T-helper 1 cell (primary cell): ENCODE measurements at regions not wholly inside any gene's neighbourhood (a gene's known extent, or its start where the extent isn't known, plus 50 kb on each side); places are given as distances from the start of the nearest gene placed in this dataset.
A peak's percentile ranks its signal among the peaks of the same experiment; 100 is the strongest.

Experiments used
- DNase-seq, 5 donors: peaks; one replicate each; pipeline ENCODE4 v3.0.0-alpha.2; 2012 to 2020

DNA sequence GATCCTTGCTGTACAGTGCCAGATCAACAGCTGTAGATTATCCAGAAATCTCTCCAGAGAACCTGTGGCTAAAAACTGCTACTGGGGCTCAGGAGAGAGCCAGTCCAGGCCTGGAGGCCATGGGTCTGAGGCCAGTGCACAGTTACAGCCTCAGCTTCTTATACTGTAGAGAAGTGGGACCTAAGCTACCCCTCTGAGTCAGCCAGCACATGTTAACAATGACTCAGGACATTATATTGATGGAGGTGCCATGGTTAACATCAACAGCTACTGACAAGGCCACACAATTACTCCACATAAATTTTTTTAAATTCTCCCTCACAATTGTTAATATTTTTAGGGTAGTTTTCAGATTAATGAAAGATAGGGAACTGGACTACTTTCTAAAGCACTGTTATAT is 138.5 kb downstream of the RBM26 start:
- DNase-seq, result no peak

DNA sequence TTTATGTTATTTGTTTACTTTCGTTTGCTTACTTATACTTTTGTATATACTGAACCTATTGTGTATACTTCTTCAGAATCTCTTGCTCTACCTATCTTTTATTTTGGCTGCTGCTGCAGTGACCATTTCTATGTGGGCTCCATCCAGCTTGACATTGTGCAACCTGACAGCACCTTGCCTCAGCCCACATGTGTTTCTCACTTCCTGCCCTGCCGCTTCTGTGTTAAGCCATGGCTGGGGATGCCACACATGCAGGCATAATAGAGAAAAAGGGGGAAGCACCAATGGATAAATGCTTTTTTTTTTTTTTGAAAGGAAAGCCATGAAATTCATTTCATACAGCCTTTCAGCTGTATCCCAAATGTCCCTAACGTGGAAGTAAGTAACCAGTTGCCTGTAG is 147.6 kb downstream of the RBM26 start:
- DNase-seq, result peak in 1 of 5 donors; percentile 25

DNA sequence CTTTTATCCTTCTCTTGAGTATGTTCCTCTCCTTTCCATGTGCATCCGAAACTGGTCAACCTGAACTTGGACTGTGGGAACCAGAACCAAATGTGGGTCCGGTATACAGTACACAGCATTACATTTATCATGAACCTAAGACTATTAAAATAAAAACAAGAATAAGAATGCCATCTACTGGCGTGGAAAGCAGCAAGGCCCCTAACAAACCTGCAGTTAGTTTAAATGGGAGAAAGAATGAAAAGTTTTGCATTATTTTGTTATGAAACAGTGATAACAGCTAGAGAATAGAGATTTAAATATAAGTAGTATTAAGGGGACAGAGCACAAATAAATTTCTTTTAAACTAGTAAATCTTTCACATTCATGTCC is 159.5 kb downstream of the RBM26 start:
- no peak for DNase-seq

DNA sequence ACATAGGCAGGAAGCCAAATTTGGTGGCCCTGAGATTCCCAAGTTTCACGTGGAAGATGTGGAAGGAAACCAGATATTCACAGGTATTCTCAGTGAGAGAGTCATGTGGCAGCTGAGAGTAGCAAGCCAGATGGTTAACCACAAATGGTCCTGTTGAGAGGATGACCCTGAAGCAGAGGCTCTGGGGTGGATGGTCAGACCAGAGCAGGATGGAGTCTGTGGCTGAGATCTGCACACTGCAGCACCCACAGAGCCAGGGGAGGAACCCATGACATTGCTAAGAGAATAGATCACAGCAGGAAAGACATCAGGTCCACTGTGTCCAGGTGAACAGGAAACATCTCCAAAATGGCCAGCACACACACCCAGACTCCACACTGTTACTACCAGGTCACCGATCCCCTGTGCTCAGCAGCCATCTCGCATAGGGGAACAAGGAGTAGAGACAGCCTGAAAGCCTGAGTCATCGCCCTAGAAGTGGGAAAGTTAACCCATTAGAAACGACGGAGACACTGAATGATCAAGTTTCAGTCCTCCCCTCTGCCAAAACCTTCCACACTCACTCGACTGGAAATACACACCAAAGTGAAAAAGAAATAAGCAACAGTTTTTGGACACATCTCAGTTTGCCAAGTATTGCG is 160.0 kb downstream of the RBM26 start:
- DNase-seq, result no peak

GRCh38 chr13:79241697-79242096 is 164.4 kb downstream of the RBM26 start:
- DNase-seq, result no peak

GRCh38 chr13:79237981-79238380 is 168.1 kb downstream of the RBM26 start:
- no peak for DNase-seq

GRCh38 chr13:79231887-79232286 is 174.2 kb downstream of the RBM26 start:
- DNase-seq, result no peak

DNA sequence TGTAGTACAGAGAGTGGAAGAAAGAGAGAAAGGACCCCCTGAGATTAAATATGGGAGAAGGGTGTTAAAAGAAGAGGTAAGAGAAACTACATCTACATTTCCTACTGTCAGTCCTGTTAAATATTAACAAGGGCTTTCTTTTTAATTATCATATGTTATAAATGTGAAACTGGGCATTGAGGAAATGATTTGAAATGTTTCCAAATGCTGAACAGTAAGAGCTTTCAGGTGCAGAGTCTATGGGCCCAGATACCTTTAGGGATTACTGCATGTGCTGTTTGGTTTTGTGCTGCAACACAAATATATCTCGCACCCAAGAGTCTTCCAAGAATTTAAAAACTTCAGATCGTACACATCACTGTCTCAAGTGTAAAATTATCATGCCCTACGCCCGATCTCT is 176.3 kb downstream of the RBM26 start:
- no peak for DNase-seq

GRCh38 chr13:79228972-79229371 is 177.1 kb downstream of the RBM26 start:
- no peak for DNase-seq

- DNase-seq, result no peak
Measured at GRCh38 chr13:79227418-79227817, 178.6 kb downstream of the RBM26 start.

- no peak for DNase-seq
Measured at GRCh38 chr13:79226938-79227337, 179.1 kb downstream of the RBM26 start.

GRCh38 chr13:79226250-79226649 is 179.8 kb downstream of the RBM26 start:
- no peak for DNase-seq

- DNase-seq, result no peak
Measured at GRCh38 chr13:79225487-79226232, 180.4 kb downstream of the RBM26 start.

DNA sequence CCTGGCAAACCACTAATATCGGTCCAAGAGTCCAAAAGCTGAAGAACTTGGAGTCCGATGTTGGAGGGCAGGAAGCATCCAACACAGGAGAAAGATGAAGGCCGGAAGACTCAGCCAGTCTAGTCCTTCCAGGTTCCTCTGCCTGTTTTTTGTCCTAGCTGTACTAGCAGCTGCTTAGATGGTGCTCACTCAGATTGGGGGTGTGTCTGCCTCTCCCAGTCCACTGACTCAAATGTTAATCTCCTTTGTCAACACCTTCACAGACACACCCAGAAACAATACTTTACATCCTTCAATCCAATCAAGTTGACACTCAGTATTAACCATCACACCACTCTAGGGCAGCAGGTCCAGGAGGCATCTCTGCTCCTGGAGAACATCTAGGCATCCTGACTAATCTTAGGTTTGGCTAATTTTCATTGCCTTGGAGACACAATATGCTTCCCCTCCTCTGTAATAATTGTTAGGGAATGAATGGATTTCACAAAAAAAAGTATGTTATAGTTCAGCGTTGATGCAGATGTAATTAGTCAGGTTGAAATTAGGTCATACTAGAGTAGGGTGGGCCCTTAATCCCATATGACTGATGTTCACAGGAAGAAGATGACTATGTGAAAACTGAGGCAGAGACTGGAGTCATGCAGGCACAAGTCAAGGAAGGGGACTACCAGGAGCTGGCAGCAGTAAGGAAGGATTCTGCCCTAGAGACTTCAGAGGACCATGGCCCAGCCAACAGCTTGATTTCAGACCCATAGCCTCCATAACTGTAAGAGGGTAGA is 183.4 kb downstream of the RBM26 start:
- DNase-seq, result no peak

DNA sequence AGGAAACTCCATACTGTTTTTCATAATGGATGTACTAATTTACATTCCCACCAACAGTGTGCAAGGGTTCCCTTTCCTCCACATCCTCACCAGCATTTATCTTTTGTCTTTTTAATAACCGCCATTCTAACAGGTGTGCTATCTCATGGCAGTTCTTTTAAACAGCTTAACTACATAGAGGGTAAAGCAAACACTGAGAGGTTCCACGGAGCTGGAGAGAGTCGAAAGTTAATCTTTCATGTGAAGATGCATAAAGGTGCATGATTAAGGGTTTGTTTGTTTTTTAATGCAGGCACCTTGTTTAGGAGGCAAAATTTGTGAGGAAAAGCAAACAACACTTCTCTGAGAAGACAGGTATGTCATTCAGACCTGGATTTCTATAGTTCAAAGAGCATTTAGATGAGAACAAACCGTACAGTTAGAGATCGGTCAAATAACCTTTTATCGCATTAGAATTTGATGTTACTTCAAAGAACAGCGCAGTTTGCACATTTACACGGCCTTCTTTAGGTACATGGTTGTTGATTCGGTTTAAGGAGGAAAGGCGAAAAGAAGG is 193.9 kb downstream of the RBM26 start:
- no peak for DNase-seq

DNA sequence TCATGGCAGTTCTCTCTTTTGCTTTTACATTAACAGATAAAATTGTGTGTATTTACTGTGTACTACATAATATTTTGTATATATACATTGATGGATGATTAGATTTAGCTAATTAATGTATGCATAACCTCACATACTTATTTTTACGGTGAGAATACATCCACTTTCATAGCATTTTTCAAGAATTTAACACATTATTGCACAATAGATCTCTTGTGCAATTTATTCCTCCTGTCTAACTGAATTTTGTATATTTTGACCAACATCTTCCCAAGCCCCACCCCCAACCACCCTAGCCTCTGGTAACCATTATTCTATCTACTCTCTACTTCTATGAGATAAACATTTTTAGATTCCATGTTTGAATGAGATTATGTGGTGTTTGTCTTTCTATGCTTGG is 194.7 kb downstream of the RBM26 start:
- DNase-seq, result no peak

- DNase-seq, result no peak
Measured at GRCh38 chr13:79197933-79198332, 208.1 kb downstream of the RBM26 start.

- DNase-seq, result no peak
Measured at GRCh38 chr13:79196843-79197242, 209.2 kb downstream of the RBM26 start.

GRCh38 chr13:79196366-79196765 is 209.7 kb downstream of the RBM26 start:
- no peak for DNase-seq

DNA sequence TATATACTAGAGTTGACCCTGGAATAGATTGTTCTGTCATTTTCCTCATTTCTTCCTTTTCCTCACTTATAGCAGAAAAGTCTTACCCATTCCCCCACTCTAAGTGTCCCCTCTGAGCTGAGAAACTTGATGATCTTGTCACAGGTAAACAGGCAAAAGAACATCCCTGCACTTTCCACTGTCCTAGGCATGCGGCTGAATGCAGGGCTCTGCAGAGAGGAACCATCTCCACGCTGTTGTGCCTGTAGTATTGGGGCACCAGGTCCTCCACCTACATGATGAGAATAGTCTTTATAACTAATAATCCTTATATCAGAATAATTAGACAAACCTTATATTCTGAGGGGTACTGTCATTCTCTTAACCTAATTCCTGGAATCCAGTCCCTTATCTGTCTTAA is 211.3 kb downstream of the RBM26 start:
- DNase-seq, result no peak

DNA sequence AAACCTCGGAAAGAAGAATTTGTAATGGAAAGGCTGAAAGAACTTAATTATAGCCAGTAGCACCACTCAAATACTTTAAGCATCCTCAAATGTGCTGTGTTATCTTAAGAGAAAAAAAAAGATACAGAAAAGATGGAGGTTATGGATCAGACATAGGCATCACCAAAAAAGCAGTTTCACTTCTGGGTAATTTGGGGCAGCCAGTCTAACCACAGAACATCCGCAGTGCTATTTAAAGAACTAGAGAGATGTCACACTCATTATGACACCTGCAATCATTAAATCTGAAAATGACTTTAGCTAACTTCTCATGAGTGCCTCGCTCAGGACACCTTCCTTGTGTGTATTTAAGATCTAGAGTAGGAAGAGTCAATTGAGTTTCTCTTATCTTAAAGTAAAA is 211.8 kb downstream of the RBM26 start:
- DNase-seq, result peak in 3 of 5 donors; percentile 14 to 80 (median 30)

GRCh38 chr13:79191501-79191900 is 214.6 kb downstream of the RBM26 start:
- DNase-seq, result no peak

- no peak for DNase-seq
Measured at GRCh38 chr13:79190932-79191331, 215.1 kb downstream of the RBM26 start.
